WI38 (cell line): ENCODE measurements at regions not wholly inside any gene's neighbourhood (a gene's known extent, or its start where the extent isn't known, plus 50 kb on each side); places are given as distances from the start of the nearest gene placed in this dataset.

Experiments
- H3K4me3 ChIP-seq: 2 replicates; pipeline ENCODE4 v1.5.1; 2011; ENCODE audit warnings: low read depth, mild to moderate bottlenecking, control low read depth, low read length
- CTCF ChIP-seq: IDR thresholded peaks from 2 replicates; pipeline ENCODE4 v1.5.1; 2012; ENCODE audit warnings: low read depth, mild to moderate bottlenecking, control low read depth, low read length

DNA sequence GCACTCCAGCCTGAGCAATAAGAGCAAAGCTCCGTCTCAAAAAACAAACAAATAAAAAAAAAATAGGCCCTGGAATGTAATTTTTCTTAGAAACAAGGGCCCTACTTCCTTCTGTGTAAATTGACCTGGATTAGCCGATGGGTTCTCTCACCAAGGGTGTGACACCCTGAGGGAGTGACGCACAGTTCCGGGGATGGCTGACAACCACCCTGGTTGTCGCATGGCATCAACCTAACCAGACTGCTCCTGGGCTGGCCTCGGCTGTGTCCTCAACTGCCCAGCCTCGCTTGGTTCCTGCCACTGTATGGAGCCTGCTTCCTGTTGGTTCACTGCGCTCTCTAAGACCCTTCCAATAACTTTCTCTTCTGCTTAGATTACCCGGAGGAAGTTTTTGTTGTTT, 51.2 kb upstream of the SPATA31D4 start:
- TF ChIP-seq CTCF: no peak
- H3K4me3 ChIP-seq: no peak overlapping the region
